HEK293 (cell line): ENCODE measurements at regions not wholly inside any gene's neighbourhood (a gene's known extent, or its start where the extent isn't known, plus 50 kb on each side); places are given as distances from the start of the nearest gene placed in this dataset.

ENCODE experiments used
- ATF2 ChIP-seq: fragments of 450-650 bp; formaldehyde crosslinking; IDR thresholded peaks from 2 replicates; pipeline ENCODE4 v1.5.1; 2016; ENCODE audit warnings: missing biosample characterization, missing genetic modification characterization, low read depth
- KLF1 ChIP-seq: fragments of 450-650 bp; formaldehyde crosslinking; IDR thresholded peaks from 2 replicates; pipeline ENCODE4 v1.5.1; 2016; ENCODE audit warnings: missing biosample characterization, missing genetic modification characterization
- PRDM1 ChIP-seq: fragments of 450-650 bp; formaldehyde crosslinking; IDR thresholded peaks from 2 replicates; pipeline ENCODE4; 2016; ENCODE audit warnings: missing biosample characterization, missing genetic modification characterization
- PRDM10 ChIP-seq: fragments of 450-650 bp; formaldehyde crosslinking; IDR thresholded peaks from 2 replicates; pipeline ENCODE4 v1.5.1; 2016; ENCODE audit warnings: missing biosample characterization, missing genetic modification characterization
- ZBTB6 ChIP-seq: fragments of 450-650 bp; formaldehyde crosslinking; IDR thresholded peaks from 2 replicates; pipeline ENCODE4 v1.5.1; 2017; ENCODE audit warnings: missing biosample characterization, missing genetic modification characterization
- ZNF18 ChIP-seq: fragments of 450-650 bp; formaldehyde crosslinking; IDR thresholded peaks from 2 replicates; pipeline ENCODE4 v1.5.1; 2016; ENCODE audit warnings: missing biosample characterization, missing genetic modification characterization
- ZNF404 ChIP-seq: fragments of 450-650 bp; formaldehyde crosslinking; IDR thresholded peaks from 2 replicates; pipeline ENCODE4 v1.5.1; 2017; ENCODE audit warnings: missing biosample characterization, missing genetic modification characterization
- ZNF416 ChIP-seq: fragments of 450-650 bp; formaldehyde crosslinking; IDR thresholded peaks from 2 replicates; pipeline ENCODE4 v1.5.1; 2016; ENCODE audit warnings: missing biosample characterization, missing genetic modification characterization
- TF ChIP-seq, protein P1 (sequence below): fragments of 450-650 bp; IDR thresholded peaks from 2 replicates; pipeline ENCODE4 v1.5.1; 2018; ENCODE audit warnings: missing biosample characterization, missing genetic modification characterization

DNA sequence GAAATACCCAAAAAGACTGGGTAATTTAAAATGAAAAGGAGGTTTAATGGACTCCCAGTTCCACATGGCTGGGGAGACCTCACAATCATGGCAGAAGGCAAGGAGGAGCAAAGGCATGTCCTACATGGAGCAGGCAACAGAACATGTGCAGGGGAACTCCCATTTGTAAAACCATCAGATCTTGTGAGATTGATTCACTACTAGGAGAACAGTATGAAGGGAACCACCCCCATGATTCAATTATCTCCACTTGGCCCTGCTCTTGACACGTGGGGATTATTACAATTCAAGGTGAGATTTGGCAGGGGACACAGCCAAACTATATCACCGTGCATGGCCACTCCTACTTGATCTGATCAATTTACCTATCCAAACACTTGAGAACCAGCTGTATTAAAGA lies 131.5 kb upstream of the LDB2 start:
- TF ChIP-seq ZNF416 (tag by site-specific recombination) (no peak), ZBTB6 (tag by site-specific recombination) (no peak), ATF2 (tag by site-specific recombination) (no peak), ZNF18 (tag by site-specific recombination) (no peak), PRDM1 (tag by site-specific recombination) (no peak), KLF1 (tag by site-specific recombination) (no peak), PRDM10 (tag by site-specific recombination) (no peak), ZNF404 (tag by site-specific recombination) (no peak)
- TF ChIP-seq, protein P1, sequence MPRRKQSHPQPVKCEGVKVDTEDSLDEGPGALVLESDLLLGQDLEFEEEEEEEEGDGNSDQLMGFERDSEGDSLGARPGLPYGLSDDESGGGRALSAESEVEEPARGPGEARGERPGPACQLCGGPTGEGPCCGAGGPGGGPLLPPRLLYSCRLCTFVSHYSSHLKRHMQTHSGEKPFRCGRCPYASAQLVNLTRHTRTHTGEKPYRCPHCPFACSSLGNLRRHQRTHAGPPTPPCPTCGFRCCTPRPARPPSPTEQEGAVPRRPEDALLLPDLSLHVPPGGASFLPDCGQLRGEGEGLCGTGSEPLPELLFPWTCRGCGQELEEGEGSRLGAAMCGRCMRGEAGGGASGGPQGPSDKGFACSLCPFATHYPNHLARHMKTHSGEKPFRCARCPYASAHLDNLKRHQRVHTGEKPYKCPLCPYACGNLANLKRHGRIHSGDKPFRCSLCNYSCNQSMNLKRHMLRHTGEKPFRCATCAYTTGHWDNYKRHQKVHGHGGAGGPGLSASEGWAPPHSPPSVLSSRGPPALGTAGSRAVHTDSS (tag by site-specific recombination) = no peak
